K562 (cell line): ENCODE measurements at regions not wholly inside any gene's neighbourhood (a gene's known extent, or its start where the extent isn't known, plus 50 kb on each side); places are given as distances from the start of the nearest gene placed in this dataset.
A peak's percentile ranks its signal among the peaks of the same experiment; 100 is the strongest.

Source experiments
- ATAC-seq: fragments of 200-7000 bp; cut with Tn5 transposase; 3 replicates; pipeline ENCODE4 v1.9.1; 2020; ENCODE audit warnings: moderate library complexity
- BruUV-seq: library from RNA; stranded (reverse); fragments of 400-500 nt; replicated peaks from 2 replicates; lab custom pipeline; 2021; lab: Mats Ljungman, UMichigan
- CTCF ChIA-PET: fragments of 300-600 bp; formaldehyde crosslinking; extraction: SDS; loops from one replicate; lab custom pipeline; 2021; ENCODE audit warnings: low intra/inter-chr PET ratio; lab: Yijun Ruan, JAX
- POLR2A ChIA-PET: fragments of 300-600, 350-650 bp; sonication (Branson Sonifier 250); formaldehyde crosslinking; extraction: SDS; loops from one replicate; lab custom pipeline; 2021; ENCODE audit warnings: antibody characterized with exemption, inconsistent platforms; lab: Yijun Ruan, JAX
- DNase-seq, 4 experiments: peaks; one replicate each; pipeline versions ENCODE4 v3.0.0 to v3.0.0-alpha.2; 2011 to 2018; ENCODE audit warnings: low spot score in 3 of 4, mixed read lengths in 3 of 4; ENCODE audit errors: extremely low read depth in 1 of 4
- FAIRE-seq: peaks from 2 replicates; lab custom pipeline; 2011; peaks lifted over from hg19 to GRCh38; lab: Jason Lieb, UNC
- H2AFZ ChIP-seq: 2 replicates; pipeline ENCODE4 v1.6.0; 2011; ENCODE audit warnings: low read depth, low read length, control low read depth, inconsistent platforms
- H3K27ac ChIP-seq: fragments of 200-600 bp; 3 replicates; pipeline ENCODE4 v1.8.0; 2011; ENCODE audit warnings: low read depth, mild to moderate bottlenecking, control low read depth, inconsistent platforms, low read length, moderate library complexity, mixed read lengths; ENCODE audit errors: extremely low read depth
- H3K27me3 ChIP-seq, 2 experiments: fragments of 300-600 bp in 1 of 2; 2 replicates in 1 of 2; 3 replicates in 1 of 2; pipeline versions ENCODE4 v1.6.0 to v1.8.0; 2011; ENCODE audit warnings: inconsistent platforms in 2 of 2, low read length in 2 of 2, mild to moderate bottlenecking in 1 of 2, mixed read lengths in 1 of 2, moderate library complexity in 1 of 2; ENCODE audit not compliant: control insufficient read depth in 2 of 2, insufficient read depth in 2 of 2
- H3K36me3 ChIP-seq: fragments of 300-600 bp; 3 replicates; pipeline ENCODE4 v1.8.0; 2011; ENCODE audit warnings: mild to moderate bottlenecking, low read length, inconsistent platforms; ENCODE audit not compliant: control insufficient read depth, insufficient read depth
- H3K4me1 ChIP-seq, 2 experiments: fragments of 200-600 bp in 1 of 2; replicated peaks in 1 of 2; 2 replicates in 1 of 2; 3 replicates in 1 of 2; pipeline versions ENCODE4 v1.5.1 to v1.8.0; 2011; ENCODE audit warnings: inconsistent platforms in 2 of 2, low read length in 2 of 2, mild to moderate bottlenecking in 1 of 2, mixed read lengths in 1 of 2, moderate library complexity in 1 of 2; ENCODE audit not compliant: control insufficient read depth in 2 of 2, insufficient read depth in 2 of 2
- H3K4me2 ChIP-seq: 2 replicates; pipeline ENCODE4 v1.6.1; 2011; ENCODE audit warnings: low read length, control low read depth, inconsistent platforms, mixed read lengths; ENCODE audit not compliant: insufficient read depth
- H3K4me3 ChIP-seq: fragments of 200-600 bp; sonication (generic), shearing (Covaris generic); 2 replicates; pipeline ENCODE4 v1.5.1; 2016; ENCODE audit warnings: control low read depth, inconsistent platforms
- H3K79me2 ChIP-seq: fragments of 200-600 bp; 3 replicates; pipeline ENCODE4 v1.8.0; 2011; ENCODE audit warnings: low read length, inconsistent platforms; ENCODE audit not compliant: control insufficient read depth, insufficient read depth
- H3K9ac ChIP-seq, 2 experiments: 2 replicates each; pipeline versions ENCODE4 v1.6.0 to v1.6.1; 2011; ENCODE audit warnings: low read depth in 2 of 2, low read length in 2 of 2, control low read depth in 1 of 2, inconsistent platforms in 1 of 2, mild to moderate bottlenecking in 1 of 2, mixed read lengths in 1 of 2; ENCODE audit not compliant: insufficient read depth in 1 of 2
- H3K9me1 ChIP-seq: one replicate; pipeline ENCODE4 v1.6.0; 2011; ENCODE audit warnings: inconsistent platforms, mild to moderate bottlenecking, low read length, moderate library complexity; ENCODE audit not compliant: control insufficient read depth, insufficient read depth
- H3K9me3 ChIP-seq: replicated peaks from 2 replicates; pipeline ENCODE4 v1.5.1; 2011; ENCODE audit warnings: low read depth, low read length, inconsistent platforms; ENCODE audit not compliant: control insufficient read depth, insufficient read depth
- H4K20me1 ChIP-seq: replicated peaks from 2 replicates; pipeline ENCODE4 v1.6.1; 2011; ENCODE audit warnings: low read length, inconsistent platforms, mixed read lengths; ENCODE audit not compliant: control insufficient read depth, insufficient read depth
- CBFB ChIP-seq: sonication (generic); formaldehyde crosslinking; IDR thresholded peaks from 2 replicates; pipeline ENCODE4 v1.4.0; 2020; ENCODE audit warnings: mild to moderate bottlenecking, missing genetic modification reagents
- ESRRB ChIP-seq: fragments of 250-450 bp; sonication (Bioruptor Pico); IDR thresholded peaks from 2 replicates; pipeline ENCODE4 v1.5.0; 2020; ENCODE audit warnings: mild to moderate bottlenecking, moderate library complexity, borderline replicate concordance
- NUFIP1 ChIP-seq: fragments of 450-650 bp; IDR thresholded peaks from 2 replicates; pipeline ENCODE4 v1.6.1; 2018; ENCODE audit not compliant: partially characterized antibody
- TARDBP ChIP-seq: fragments of 450-650 bp; IDR thresholded peaks from 2 replicates; pipeline ENCODE4 v1.6.1; 2016
- TGIF2 ChIP-seq: sonication (generic); formaldehyde crosslinking; IDR thresholded peaks from 2 replicates; pipeline ENCODE4 v1.8.1; 2022; ENCODE audit warnings: mild to moderate bottlenecking, missing genetic modification reagents, moderate library complexity
- ZNF253 ChIP-seq: fragments of 250-450 bp; sonication (Bioruptor Pico); conservative IDR thresholded peaks from 2 replicates; pipeline ENCODE4 v1.6.1; 2021; ENCODE audit warnings: mild to moderate bottlenecking
- ZNF507 ChIP-seq: conservative IDR thresholded peaks from 2 replicates; pipeline ENCODE4 v1.6.1; 2017; ENCODE audit warnings: missing genetic modification characterization, missing compliant biosample characterization
- ZZZ3 ChIP-seq: fragments of 450-650 bp; IDR thresholded peaks from 2 replicates; pipeline ENCODE4 v1.6.1; 2016; ENCODE audit warnings: antibody characterized with exemption, mild to moderate bottlenecking, moderate library complexity
- in situ Hi-C: fragments of 300-500 bp; cut with MboI; formaldehyde crosslinking; loops from 4 replicates; pipeline ENCODE4 v1.15.0; 2018; ENCODE audit warnings: inconsistent platforms, mixed read lengths
- intact Hi-C: fragments of 100-400 bp; cut with micrococcal nuclease; formaldehyde crosslinking; loops from 2 replicates; pipeline ENCODE4 v1.14.2; 2022
- TF ChIP-seq, protein P1 (sequence below): fragments of 450-650 bp; formaldehyde crosslinking; IDR thresholded peaks from 2 replicates; pipeline ENCODE4 v1.4.0; 2022; ENCODE audit warnings: missing genetic modification characterization
- TF ChIP-seq, protein P2 (sequence below): fragments of 250-450 bp; sonication (Bioruptor Pico); IDR thresholded peaks from 2 replicates; pipeline ENCODE4 v1.5.0; 2020; ENCODE audit warnings: mild to moderate bottlenecking, borderline replicate concordance
- TF ChIP-seq, protein P3 (sequence below): fragments of 250-450 bp; sonication (Bioruptor Pico); IDR thresholded peaks from 2 replicates; pipeline ENCODE4 v1.6.1; 2021; ENCODE audit warnings: mild to moderate bottlenecking
- TF ChIP-seq, protein P4 (sequence below), 2 experiments: fragments of 150-350 bp in 1 of 2; IDR thresholded peaks; 2 replicates each; pipeline ENCODE4 v1.6.1; 2012 to 2016; ENCODE audit warnings: low read depth in 2 of 2, low read length in 2 of 2, mild to moderate bottlenecking in 1 of 2, moderate library complexity in 1 of 2

DNA sequence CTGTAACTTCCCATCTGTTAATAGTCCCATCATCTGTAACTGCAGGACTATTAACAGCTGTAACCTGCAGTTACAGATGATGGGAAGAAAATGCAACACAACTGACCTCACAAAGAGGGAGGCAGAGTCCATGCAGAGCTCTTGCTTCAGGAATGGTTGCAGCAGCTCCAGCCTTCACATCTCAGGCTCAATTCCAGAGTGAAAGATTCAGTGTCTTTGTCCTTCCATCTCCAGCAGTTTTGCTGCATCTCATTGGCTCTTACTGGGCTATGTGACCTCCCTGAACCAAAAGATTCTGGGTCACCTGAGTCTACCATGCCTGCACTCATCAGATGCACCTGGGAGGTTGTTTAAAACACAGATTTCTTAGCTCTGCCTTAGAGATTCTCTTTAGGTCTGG is 686.7 kb downstream of the MATN1 start:
- H3K9me3 ChIP-seq = no peaks in the 10 kb centered on the region
- peak; percentile 44 for FAIRE-seq
- in situ Hi-C loops = no loop called here
- TF ChIP-seq, protein P1, sequence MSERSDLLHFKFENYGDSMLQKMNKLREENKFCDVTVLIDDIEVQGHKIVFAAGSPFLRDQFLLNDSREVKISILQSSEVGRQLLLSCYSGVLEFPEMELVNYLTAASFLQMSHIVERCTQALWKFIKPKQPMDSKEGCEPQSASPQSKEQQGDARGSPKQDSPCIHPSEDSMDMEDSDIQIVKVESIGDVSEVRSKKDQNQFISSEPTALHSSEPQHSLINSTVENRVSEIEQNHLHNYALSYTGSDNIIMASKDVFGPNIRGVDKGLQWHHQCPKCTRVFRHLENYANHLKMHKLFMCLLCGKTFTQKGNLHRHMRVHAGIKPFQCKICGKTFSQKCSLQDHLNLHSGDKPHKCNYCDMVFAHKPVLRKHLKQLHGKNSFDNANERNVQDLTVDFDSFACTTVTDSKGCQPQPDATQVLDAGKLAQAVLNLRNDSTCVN (CRISPR knock-in tag) = no peak
- TF ChIP-seq ESRRB (CRISPR knock-in tag) (no peak), ZNF253 (CRISPR knock-in tag) (no peak), ZNF507 (tag) (no peak), CBFB (CRISPR knock-in tag) (no peak), TARDBP (no peak), NUFIP1 (no peak), ZZZ3 (no peak), TGIF2 (CRISPR knock-in tag) (no peak)
- TF ChIP-seq, protein P2, sequence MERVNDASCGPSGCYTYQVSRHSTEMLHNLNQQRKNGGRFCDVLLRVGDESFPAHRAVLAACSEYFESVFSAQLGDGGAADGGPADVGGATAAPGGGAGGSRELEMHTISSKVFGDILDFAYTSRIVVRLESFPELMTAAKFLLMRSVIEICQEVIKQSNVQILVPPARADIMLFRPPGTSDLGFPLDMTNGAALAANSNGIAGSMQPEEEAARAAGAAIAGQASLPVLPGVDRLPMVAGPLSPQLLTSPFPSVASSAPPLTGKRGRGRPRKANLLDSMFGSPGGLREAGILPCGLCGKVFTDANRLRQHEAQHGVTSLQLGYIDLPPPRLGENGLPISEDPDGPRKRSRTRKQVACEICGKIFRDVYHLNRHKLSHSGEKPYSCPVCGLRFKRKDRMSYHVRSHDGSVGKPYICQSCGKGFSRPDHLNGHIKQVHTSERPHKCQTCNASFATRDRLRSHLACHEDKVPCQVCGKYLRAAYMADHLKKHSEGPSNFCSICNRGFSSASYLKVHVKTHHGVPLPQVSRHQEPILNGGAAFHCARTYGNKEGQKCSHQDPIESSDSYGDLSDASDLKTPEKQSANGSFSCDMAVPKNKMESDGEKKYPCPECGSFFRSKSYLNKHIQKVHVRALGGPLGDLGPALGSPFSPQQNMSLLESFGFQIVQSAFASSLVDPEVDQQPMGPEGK (CRISPR knock-in tag) = no peak
- TF ChIP-seq, protein P3, sequence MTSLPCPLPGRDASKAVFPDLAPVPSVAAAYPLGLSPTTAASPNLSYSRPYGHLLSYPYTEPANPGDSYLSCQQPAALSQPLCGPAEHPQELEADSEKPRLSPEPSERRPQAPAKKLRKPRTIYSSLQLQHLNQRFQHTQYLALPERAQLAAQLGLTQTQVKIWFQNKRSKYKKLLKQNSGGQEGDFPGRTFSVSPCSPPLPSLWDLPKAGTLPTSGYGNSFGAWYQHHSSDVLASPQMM = no peak
- TF ChIP-seq, protein P4, sequence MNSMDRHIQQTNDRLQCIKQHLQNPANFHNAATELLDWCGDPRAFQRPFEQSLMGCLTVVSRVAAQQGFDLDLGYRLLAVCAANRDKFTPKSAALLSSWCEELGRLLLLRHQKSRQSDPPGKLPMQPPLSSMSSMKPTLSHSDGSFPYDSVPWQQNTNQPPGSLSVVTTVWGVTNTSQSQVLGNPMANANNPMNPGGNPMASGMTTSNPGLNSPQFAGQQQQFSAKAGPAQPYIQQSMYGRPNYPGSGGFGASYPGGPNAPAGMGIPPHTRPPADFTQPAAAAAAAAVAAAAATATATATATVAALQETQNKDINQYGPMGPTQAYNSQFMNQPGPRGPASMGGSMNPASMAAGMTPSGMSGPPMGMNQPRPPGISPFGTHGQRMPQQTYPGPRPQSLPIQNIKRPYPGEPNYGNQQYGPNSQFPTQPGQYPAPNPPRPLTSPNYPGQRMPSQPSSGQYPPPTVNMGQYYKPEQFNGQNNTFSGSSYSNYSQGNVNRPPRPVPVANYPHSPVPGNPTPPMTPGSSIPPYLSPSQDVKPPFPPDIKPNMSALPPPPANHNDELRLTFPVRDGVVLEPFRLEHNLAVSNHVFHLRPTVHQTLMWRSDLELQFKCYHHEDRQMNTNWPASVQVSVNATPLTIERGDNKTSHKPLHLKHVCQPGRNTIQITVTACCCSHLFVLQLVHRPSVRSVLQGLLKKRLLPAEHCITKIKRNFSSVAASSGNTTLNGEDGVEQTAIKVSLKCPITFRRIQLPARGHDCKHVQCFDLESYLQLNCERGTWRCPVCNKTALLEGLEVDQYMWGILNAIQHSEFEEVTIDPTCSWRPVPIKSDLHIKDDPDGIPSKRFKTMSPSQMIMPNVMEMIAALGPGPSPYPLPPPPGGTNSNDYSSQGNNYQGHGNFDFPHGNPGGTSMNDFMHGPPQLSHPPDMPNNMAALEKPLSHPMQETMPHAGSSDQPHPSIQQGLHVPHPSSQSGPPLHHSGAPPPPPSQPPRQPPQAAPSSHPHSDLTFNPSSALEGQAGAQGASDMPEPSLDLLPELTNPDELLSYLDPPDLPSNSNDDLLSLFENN (IDR thresholded peaks at IDR 0.05; ENCODE audit: low read depth in 2 of 2, low read length in 2 of 2) = no peak

More for the DNA sequence above, 686.7 kb downstream of the MATN1 start:
- Histone ChIP-seq H3K4me1 (peaks cover 0 to 8% of the 10 kb centered on the region in 2 experiments; a peak in 1 of 5 replicates), H3K79me2 (no peaks in the 10 kb centered on the region), H3K4me2 (no peak overlapping the region), H3K36me3 (no peaks in the 10 kb centered on the region), H4K20me1 (no peaks in the 10 kb centered on the region), H3K27me3 (peaks cover 0 to 4% of the 10 kb centered on the region in 2 experiments; a peak in 1 of 5 replicates), H3K27ac (no peak overlapping the region), H3K4me3 (no peak overlapping the region), H3K9me1 (no peaks in the 10 kb centered on the region), H3K9ac (no peak overlapping the region), H2AFZ (no peak overlapping the region)
- ATAC-seq (no peak), DNase-seq (no peak)
- intact Hi-C loops = no loop called here
- CTCF ChIA-PET = no interaction called here
- POLR2A ChIA-PET = interaction anchor here (0.6 to 1.3 kb wide), 4 partner anchors 8 to 777 kb away, joined by 3 to 4 read pairs (median 3); no protein-coding TSS in a partner anchor
- no TSS peak for BruUV-seq
